HG02981 (cell line): ENCODE measurements at regions not wholly inside any gene's neighbourhood (a gene's known extent, or its start where the extent isn't known, plus 50 kb on each side); places are given as distances from the start of the nearest gene placed in this dataset.
"Not testable (repeated sequence)": the region's sequence is repeated elsewhere in the genome, so short reads cannot be mapped to it uniquely, and the experiment has no call there.

Experiments used
- ATAC-seq: cut with Tn5 transposase; IDR thresholded peaks from one replicate; pipeline ENCODE4 v1.9.1; 2021; ENCODE audit warnings: mild to moderate bottlenecking, moderate library complexity; ENCODE audit not compliant: unreplicated experiment

DNA sequence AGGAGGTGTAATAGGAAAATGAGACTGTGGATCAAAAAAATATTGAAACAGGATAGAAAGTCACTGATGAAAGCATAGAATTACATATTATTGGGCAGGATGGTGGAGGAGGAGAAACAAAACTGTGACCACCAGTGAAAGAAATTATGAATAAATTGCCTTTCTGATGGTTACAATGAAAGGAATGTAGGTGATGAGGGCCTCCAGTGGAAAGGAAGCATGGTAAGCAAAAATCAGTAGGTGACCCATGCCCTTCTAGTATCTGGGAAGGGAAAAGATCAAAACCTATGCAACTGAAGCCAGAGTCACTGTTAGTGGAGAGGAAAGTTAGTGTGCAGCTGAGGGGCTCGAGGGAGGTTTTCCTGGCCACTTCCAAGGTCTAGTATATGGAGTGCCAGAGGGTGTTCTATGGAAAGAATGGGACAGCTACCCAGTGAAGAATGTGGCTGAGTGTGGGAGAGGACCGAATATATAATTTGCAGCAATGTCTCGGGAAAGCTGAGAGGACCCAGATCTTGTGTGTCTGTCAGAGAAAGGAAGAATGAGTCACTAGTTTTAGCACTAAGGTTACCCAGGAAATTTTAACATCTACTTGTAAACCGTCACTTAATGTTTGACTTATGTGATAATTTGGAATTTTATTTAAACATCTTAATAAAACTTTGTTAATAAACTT is 146.2 kb downstream of the NFKBIZ start:
- ATAC-seq, result no peak

DNA sequence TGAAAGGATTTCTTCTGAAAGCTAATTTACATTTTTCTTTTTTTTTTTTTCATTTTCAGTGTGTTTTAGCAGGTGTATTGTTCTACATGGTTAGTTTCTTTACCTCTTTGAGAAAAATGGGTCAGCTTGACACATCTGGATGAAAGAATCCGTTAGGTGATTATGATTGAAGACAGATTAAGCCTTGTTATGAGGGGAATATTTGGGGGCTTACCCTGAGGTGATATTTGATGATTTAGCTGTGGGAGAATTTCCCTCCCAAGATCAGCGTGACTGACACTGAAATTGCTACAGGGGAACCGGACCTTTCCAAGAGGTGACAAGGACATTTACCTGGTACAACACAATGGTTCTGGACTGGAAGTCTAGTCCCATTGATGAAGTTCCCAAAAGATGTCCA is 147.5 kb downstream of the NFKBIZ start:
- ATAC-seq, result peak; percentile 42

DNA sequence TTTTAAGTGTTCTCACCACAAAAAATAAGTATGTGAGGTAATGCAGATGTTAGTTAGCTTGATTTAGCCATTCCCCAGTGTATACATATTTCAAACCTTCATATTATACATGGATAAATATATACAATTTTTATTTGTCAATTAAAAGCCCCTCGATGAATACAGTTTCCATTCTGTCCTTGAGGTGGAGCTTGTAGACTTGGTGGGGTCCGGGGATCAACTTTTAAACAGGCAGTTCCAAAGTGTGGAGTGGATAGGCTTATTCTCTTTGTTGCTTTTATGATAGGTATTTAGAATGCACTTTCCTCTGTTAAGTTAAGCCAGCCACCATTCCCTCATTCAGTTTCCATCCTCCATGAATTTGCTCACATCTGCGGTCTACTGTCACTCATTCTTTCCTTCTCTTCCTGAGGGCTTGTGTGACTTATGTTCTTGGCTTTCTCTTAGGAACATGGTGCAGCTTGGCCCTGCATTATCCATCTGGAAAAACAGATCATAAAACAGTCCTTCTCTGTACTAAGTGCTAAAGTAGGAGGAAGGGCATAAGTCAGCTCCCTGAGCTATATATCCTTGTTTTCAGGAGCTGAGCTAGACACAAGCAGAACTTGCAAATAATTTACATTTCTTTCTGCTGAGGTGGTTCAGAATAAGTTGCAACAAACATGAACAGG is 149.1 kb downstream of the NFKBIZ start:
- ATAC-seq, result no peak

DNA sequence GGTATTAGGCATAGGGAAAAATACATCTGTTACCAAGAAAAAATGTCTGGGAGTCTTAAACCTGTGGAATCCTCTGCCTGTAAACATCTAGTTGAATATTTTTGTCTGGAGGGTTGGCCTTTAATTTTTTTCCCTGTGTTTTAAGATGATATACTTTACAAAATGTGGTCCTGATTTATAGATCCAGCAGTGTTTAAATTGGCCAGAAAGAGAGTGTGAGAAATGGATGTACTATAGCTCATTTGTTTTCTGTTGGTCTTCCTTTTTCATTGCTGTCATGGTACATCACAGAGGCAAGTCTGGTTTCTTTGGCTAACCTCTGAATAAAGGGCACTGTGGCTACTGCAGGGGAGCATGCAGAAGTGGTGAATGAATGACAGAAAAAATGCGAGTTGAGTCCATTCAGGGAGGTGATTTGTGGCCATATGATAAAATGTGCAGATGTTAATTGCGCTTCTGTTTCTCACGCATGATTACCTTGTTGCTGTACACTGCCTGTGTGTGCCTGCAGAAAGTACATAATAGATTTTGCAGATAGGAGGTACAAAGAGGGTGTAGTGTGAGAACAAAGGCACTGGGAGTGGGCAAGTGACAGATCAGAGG is 150.0 kb downstream of the NFKBIZ start:
- no peak for ATAC-seq

DNA sequence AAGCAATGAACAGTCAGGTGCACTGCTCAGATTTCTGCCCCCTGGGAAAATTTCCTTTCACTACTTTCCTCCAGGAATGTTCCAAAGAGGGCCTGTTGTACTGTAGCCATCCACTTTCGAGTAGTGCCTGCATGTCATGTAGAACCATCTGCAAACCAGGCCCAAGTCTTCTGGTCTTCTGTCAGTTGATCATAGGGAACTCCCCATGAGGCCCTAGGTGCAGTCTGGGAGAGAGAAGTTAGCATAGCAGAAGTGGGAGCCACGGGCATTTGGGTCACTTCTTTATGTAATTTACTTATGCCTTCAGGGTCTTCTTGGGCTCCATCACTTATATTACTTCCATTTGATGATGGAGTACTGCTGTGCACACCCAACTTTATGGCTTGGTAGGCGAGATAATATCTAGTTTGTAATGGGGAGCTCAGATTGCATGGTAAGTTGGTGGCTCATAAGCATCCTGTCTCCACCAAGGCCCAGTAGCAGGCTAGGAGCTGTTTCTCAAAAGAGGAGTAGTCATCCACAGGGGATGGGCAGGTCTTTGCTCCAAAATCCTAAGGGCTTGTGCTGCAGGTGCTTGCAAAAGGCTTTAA is 151.4 kb downstream of the NFKBIZ start:
- ATAC-seq, result no peak

DNA sequence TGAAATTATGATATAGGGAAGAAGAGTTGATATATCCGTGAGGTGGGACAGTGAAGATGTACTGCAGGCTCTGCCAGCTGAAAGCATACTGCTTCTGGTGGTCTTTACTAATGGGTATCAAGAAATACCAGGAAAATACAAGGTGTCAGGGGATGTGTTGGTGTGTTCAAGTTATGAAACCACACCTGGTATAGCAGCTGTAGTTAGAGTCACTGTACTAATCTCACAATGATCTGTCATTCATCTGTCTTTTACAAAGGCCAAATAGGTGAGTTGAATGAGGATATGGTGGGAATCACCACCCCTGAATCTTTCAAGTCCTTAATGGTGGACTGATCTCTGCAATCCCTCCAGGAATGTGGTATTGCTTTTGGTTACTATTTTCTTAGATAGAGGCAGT is 152.7 kb downstream of the NFKBIZ start:
- ATAC-seq, result no peak

DNA sequence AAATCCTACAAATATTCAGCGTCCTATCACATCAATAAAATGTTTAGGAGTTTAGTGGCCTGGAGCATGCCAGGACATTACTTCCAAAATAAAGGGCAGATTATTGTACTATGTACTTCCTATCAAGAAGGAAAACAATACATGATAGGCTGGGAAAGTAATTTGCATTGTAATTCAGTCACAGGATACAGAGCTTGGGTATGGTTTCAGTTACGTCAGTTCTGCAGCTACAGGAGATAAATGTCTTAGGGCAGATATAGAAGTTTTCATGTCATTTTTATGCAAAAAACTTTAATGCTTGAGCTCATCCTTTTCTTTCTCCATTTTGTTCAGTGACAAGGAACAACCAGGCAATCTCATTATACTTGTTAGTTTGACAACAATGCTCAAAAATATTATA is 155.2 kb downstream of the NFKBIZ start:
- ATAC-seq, result no peak

DNA sequence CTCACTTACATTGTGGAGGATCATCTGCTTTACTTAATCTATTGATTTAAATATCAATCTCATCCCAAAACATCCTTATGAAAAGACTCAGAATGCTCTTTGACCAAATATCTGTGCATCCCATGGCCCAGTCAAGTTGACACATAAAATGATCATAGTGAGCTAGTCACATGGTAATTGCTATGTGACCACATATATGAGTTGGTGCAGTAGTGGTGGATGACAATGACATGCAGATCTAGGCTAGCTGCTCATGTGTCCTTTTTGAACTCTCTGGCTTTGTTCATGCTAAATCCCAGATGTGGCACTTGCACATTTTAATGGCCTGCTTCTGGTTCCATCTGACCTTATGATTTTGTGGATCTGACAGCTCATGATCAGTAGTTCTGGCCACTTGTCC is 156.2 kb downstream of the NFKBIZ start:
- no peak for ATAC-seq

DNA sequence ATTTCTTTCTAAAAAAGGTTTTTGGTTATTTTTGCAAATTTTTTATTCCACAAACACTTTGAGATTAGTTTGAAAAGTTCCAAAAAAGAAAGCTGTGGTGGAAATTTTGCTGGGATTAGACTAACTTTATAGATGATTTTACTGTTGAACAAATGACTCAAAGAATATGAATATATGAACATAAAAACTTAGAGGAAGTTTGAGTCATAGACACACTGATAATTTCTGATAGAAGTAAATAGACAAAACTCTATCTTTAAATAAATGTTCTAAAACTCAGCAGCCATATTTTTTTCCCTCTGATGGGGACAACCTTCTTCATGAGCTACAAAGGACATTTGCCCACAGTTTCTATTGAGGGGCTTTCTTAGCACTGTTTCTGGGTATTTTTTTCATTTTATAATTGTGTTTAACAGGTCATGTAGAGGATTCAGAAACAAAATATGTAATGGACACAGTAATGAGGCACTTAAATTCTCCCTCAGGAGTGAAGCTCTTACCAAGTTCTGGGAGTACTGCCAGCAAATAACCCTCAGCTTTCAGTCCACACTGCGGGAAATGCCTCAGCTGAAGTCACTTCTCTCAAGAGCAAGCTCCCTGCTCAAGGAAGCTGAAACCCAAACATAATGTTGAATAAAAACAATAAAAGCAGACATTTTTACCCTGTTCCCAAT is 157.6 kb downstream of the NFKBIZ start:
- ATAC-seq, result no peak

DNA sequence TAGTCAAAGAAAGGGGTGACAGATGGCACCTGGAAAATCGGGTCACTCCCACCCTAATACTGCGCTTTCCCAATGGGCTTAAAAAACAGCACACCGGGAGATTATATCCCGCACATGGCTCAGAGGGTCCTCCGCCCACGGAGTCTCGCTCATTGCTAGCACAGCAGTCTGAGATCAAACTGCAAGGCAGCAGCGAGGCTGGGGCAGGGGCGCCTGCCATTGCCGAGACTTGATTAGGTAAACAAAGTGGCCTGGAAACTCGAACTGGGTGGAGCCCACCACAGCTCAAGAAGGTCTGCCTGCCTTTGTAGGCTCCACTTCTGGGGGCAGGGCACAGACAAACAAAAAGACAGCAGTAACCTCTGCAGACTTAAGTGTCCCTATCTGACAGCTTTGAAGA is 159.1 kb downstream of the NFKBIZ start:
- not testable (repeated sequence) for ATAC-seq

DNA sequence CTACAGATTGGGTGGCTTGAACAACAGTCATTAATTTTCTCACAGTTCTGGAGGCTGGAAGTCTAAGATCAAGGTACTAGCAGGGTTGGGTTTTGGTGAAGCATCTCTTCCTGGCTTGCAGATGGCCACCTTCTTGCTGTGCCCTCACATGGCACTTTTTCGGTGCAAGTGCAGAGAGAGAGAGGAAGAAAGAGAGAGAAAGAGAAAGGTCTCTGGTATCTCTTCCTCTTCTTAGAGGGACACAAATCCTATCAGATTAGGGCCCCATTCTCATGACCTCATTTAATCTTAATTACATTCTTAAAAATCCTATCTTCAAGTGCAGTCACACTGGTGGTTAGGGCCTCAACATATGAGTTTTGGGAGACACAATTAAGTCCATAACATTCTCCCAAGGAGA is 167.1 kb downstream of the NFKBIZ start:
- no peak for ATAC-seq

DNA sequence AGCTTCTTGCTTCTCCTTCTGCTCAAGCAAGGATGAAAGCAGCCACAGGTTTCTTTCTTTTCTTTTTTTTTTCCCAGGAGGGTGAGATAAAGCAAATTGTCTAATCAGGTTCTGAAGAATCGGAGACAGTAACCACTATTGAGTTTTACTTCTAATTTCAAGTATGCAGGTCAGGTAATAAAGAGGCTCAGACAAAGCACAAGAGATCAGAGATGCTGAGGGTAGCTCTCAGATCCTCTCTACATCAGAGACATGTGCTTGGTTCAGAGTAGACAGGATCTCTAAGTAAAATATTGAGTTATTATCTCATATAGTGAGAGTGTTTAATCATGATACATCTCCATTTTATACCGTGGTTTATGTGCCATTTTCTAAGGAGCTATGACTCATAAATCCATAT is 168.5 kb downstream of the NFKBIZ start:
- no peak for ATAC-seq

DNA sequence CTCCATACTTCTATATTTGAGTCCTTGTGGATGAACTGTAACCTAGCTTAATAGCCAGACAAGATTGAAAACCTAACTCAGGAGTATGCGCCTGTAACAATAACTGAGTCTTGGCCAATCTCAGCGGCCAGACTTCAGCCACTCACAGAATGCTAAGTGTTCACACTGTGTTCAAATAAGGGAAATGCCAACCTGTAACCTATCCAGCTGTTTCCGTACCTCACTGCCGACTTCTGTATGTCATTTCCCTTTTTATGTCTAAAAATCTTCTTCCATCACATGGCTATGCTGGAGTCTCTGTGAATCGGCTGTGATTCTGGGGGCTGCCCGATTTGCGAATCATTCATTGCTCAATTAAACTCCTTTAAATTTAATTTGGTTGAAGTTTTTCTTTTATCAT is 169.2 kb downstream of the NFKBIZ start:
- no peak for ATAC-seq

DNA sequence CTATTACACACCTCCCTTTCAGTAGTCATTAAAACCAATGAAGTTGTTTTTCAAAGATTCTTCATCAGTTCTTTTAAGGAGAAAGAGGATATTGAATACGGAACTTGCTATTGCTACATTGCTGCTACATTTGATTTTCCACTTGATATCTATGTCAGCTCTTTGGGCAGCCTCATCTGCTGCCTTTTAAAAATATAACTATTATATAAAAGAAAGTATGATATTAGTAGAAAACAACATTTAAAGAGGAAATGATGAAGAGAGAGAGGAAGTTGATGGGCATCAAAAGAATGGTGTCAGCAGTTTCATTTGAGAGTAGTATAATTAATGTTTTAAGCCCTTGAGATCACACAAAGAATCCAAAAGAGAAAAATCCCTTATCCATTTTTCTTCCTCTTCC is 171.4 kb downstream of the NFKBIZ start:
- ATAC-seq, result no peak

DNA sequence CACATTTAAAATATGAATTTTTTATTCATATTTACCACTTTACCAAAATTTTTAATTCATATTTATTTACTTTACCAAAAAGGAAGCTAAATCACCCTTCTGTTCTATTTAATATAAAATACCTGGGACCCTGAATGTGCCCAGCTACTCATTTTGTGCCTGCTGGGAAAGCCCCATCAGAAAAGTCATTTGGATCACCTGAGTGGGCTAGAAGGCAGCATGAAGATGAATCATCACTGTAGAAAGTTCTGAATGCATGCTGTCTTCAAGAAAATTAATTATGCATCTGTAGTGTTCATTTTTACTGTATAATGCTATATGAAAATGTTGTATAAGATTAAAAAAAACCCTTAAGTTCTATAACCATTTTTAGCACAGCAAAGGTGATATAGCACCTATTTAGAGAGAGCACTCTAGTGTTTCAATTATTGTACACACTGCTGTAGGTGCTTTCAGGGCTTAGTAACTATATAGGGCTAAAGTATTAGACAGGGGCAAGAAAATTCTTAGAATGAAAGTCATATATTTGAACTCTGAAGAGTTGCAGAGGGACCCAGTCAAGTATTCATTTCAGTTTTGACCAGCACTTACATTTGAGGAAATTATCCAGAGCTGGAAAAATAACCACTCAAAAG is 175.1 kb downstream of the NFKBIZ start:
- ATAC-seq, result no peak

DNA sequence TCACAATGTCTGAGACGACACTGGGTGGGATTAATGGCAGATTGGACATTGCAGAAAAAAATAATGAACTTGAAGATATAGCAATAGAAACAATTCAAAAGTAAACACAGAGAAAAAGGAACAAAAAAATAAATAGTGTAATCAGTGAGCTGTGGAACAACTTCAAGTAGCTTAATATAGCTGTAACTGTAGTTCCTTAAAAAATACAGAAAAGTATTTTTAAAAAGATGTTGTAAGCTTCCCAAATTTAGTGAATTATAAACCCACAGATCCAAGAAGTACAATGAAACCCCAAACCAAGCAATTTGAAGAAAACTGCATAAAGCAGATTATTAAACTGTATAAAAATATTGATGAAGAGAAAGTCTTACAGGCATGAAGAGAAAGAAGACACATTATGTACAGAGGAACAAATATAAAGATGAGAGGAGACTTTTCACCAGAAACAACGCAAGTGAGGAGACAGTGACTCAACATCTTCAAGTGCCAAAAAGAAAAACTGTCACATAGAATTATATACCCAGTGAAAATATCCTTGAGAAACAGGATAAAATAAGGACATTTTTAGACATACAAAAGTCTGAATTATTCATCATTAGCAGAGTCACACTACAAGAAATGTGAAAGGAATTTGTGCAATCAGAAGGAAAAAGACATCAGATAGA is 176.4 kb downstream of the NFKBIZ start:
- ATAC-seq, result no peak

DNA sequence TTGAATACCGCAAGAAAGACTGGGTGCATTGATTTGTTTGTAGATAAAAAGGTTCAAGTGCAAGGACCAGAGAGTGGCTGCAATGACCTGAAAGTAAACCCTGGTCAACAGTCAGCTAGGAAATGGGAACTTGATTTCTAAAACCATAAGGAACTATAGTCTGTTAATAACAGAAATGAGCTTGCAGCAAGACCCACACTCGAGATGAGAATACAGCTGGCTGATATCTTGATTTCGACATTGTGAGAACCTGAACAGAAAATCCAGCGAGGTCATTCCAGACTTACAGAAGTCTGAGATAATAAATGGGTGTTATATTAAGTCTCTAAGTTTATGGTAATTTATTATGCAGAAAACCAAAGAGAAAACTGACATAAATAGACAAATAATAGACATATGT is 177.3 kb downstream of the NFKBIZ start:
- ATAC-seq, result no peak

DNA sequence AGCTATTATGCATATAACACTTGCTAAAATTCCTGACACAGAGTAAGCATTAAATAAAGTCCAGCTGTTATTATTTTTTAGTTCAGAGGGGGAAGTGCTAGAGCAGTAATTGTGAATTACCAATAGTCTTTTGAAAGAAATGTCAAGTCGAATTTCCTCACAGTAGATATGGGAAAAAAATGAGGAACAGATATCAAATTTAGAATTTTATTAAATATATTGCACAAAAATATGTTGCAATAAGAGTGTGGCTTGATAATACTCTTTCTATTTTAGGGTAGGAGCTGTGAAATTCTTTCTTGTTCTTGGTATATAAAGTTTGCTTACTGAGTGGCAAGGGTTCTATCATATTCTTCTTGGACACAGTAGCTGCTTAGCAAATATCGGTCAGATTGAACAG is 181.3 kb downstream of the NFKBIZ start:
- ATAC-seq, result no peak

DNA sequence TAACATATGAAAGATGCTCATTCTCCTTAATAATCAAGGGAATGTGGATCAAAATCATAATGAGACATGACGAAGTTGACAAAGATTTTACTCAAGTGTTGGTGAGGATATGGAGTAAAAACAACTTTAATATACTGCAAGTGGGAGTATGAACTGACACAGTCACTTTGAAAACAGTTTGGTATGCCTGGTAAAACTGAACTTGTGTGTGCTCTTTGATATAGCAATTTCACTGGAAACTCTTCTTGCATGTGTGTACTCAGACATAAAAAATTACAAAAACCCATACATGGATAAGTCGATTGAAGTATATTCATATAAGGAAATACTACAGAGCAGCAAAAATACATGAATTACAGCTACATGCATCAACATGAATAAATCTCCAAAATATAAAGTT is 182.5 kb downstream of the NFKBIZ start:
- ATAC-seq, result no peak
